Trophoblast cell (in vitro differentiated cells and primary cell): ENCODE measurements at regions not wholly inside any gene's neighbourhood (a gene's known extent, or its start where the extent isn't known, plus 50 kb on each side); places are given as distances from the start of the nearest gene placed in this dataset.
"Not testable (repeated sequence)": the region's sequence is repeated elsewhere in the genome, so short reads cannot be mapped to it uniquely, and the experiment has no call there.

Experiments used
- DNase-seq, 2 donors: peaks; one replicate each; pipeline ENCODE4 v3.0.0-alpha.2; 2016
- H2AFZ ChIP-seq: 2 replicates; pipeline ENCODE4 v1.6.1; 2013; ENCODE audit warnings: low read length, moderate library complexity, mild to moderate bottlenecking; ENCODE audit not compliant: insufficient read depth, poor library complexity
- H2AK5ac ChIP-seq: 2 replicates; pipeline ENCODE4 v1.6.1; 2013; ENCODE audit warnings: mild to moderate bottlenecking, low read length
- H2BK120ac ChIP-seq: 2 replicates; pipeline ENCODE4 v1.6.1; 2013; ENCODE audit warnings: low read length, mild to moderate bottlenecking, moderate library complexity; ENCODE audit not compliant: insufficient read depth, poor library complexity
- H2BK12ac ChIP-seq: 2 replicates; pipeline ENCODE4 v1.6.1; 2013; ENCODE audit warnings: mild to moderate bottlenecking, low read length, moderate library complexity
- H2BK5ac ChIP-seq: 2 replicates; pipeline ENCODE4 v1.6.1; 2013; ENCODE audit warnings: low read length, low read depth, moderate library complexity, mild to moderate bottlenecking; ENCODE audit not compliant: poor library complexity
- H3K14ac ChIP-seq: 2 replicates; pipeline ENCODE4 v1.6.1; 2013; ENCODE audit warnings: mild to moderate bottlenecking, low read length
- H3K18ac ChIP-seq: 2 replicates; pipeline ENCODE4 v1.6.1; 2013; ENCODE audit warnings: mild to moderate bottlenecking, low read length
- H3K23ac ChIP-seq: 2 replicates; pipeline ENCODE4 v1.6.1; 2013; ENCODE audit warnings: low read length
- H3K27ac ChIP-seq: 2 replicates; pipeline ENCODE4 v1.5.1; 2013; ENCODE audit warnings: low read depth, mild to moderate bottlenecking, inconsistent platforms, low read length, moderate library complexity
- H3K27me3 ChIP-seq: 2 replicates; pipeline ENCODE4 v1.6.1; 2013; ENCODE audit warnings: inconsistent platforms, mild to moderate bottlenecking, low read length, moderate library complexity; ENCODE audit not compliant: insufficient read depth
- H3K36me3 ChIP-seq, 2 experiments: 1 replicate in 1 of 2; 2 replicates in 1 of 2; pipeline ENCODE4 v1.6.1; 2013; ENCODE audit warnings: low read length in 2 of 2, mild to moderate bottlenecking in 2 of 2, moderate library complexity in 1 of 2; ENCODE audit not compliant: insufficient read depth in 2 of 2, control insufficient read depth in 1 of 2
- H3K4ac ChIP-seq: 2 replicates; pipeline ENCODE4 v1.6.1; 2013; ENCODE audit warnings: low read depth, mild to moderate bottlenecking, low read length, moderate library complexity
- H3K4me1 ChIP-seq, 2 experiments: 1 replicate in 1 of 2; 2 replicates in 1 of 2; pipeline ENCODE4 v1.6.1; 2013; ENCODE audit warnings: low read length in 2 of 2, mild to moderate bottlenecking in 2 of 2, moderate library complexity in 1 of 2; ENCODE audit not compliant: insufficient read depth in 2 of 2, control insufficient read depth in 1 of 2
- H3K4me2 ChIP-seq: 2 replicates; pipeline ENCODE4 v1.6.1; 2013; ENCODE audit warnings: inconsistent platforms, mild to moderate bottlenecking, low read length, moderate library complexity
- H3K4me3 ChIP-seq: 2 replicates; pipeline ENCODE4 v1.5.1; 2013; ENCODE audit warnings: mild to moderate bottlenecking, low read depth, low read length, inconsistent platforms
- H3K79me1 ChIP-seq: one replicate; pipeline ENCODE4 v1.6.1; 2013; ENCODE audit warnings: low read length
- H3K79me2 ChIP-seq: 2 replicates; pipeline ENCODE4 v1.6.1; 2013; ENCODE audit warnings: low read length, mild to moderate bottlenecking; ENCODE audit not compliant: control insufficient read depth, insufficient read depth, poor library complexity
- H3K9ac ChIP-seq: 2 replicates; pipeline ENCODE4 v1.6.1; 2013; ENCODE audit warnings: mild to moderate bottlenecking, low read length
- H3K9me3 ChIP-seq: 2 replicates; pipeline ENCODE4 v1.6.1; 2013; ENCODE audit warnings: low read depth, mild to moderate bottlenecking, control low read depth, inconsistent platforms, low read length; ENCODE audit not compliant: insufficient read depth
- H4K12ac ChIP-seq: 2 replicates; pipeline ENCODE4 v1.6.1; 2013; ENCODE audit warnings: low read depth, mild to moderate bottlenecking, low read length, moderate library complexity
- H4K8ac ChIP-seq: 2 replicates; pipeline ENCODE4 v1.6.1; 2013; ENCODE audit warnings: low read depth, mild to moderate bottlenecking, low read length, moderate library complexity
- H4K91ac ChIP-seq: one replicate; pipeline ENCODE4 v1.6.1; 2013; ENCODE audit warnings: low read depth, mild to moderate bottlenecking, low read length, moderate library complexity
- WGBS: extraction: QIAGEN DNeasy Blood & Tissue Kit; methylation state at CpG from one replicate; pipeline ENCODE4 v1.1.7; 2013; ENCODE audit warnings: missing lambda C conversion rate; ENCODE audit not compliant: insufficient read length, insufficient coverage; ENCODE audit errors: extremely low coverage; 5-methylcytosine and 5-hydroxymethylcytosine counted together

DNA sequence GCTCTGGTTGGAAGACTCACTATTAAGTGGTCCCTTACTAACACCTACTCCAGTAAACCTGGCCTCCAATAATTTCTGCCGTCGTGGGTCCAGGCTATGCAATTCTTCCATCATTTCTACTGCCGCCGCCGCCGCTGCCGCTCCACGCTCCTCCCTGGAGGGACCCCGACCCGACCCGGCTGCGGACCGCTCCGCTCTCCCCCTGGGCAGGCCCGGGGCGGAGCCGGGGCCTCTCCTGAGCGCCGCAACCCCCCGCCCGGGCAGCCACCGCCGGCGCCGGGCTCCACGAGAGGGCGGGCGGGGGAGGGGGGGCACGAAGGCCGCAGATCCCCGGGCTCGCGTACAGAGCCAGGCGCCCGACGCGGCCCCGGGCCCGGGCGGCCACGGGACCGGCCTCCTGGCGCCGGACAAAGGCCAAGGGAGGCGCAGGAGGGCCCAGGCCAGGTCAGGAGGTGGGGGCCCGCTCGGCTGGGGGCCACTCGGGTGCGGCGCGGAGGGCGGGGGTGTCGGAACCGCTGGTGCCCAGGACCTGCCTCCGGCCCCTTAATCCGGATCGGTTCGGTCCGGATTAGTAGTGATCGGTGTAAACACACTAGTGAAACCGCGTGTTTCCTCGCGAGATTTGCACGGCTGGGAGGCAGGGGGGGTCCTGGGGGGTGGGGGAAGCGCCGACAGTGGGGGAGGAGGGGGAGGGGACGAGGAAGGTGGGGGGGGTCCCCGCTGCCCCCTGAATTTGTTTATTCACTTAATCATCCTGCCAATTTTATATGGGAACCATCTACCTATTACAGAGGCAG, 215.1 kb upstream of the CCL2 start:
- H4K12ac ChIP-seq, H3K14ac ChIP-seq, H3K9me3 ChIP-seq, H2AFZ ChIP-seq, H3K4me1 ChIP-seq, H3K36me3 ChIP-seq, H3K4me3 ChIP-seq, H3K23ac ChIP-seq, H2BK5ac ChIP-seq, H2AK5ac ChIP-seq, DNase-seq, H2BK120ac ChIP-seq, H2BK12ac ChIP-seq, H3K18ac ChIP-seq, H3K79me2 ChIP-seq, H3K79me1 ChIP-seq, H3K9ac ChIP-seq, H4K8ac ChIP-seq, H3K27ac ChIP-seq, H3K4me2 ChIP-seq, H3K27me3 ChIP-seq, H4K91ac ChIP-seq, H3K4ac ChIP-seq: not testable (repeated sequence)
- no CpG with 5 or more reads among the region's 69 CpGs for WGBS

DNA sequence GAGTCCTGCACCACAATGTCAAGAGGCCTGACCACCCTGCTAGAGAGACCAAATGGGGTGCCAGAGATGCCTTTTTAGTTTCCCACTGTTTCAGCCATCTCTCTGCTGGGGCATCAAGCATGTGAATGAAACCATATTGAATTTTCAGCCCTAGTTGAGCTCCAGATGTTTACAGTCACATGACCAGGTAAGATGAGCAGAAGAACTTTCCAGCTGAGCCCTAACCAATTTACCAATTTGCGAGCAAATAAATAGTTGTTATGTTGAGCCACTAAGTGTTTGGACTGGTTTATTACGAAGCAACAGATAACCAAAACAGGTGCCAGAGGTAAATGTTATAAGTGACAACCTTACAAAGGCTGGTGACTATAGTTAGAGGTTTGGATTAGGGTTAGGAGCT, 209.1 kb upstream of the CCL2 start:
- no peaks in the 10 kb centered on the region for H3K27me3 ChIP-seq
- H3K4ac ChIP-seq: no peak overlapping the region
- H3K4me3 ChIP-seq: no peak overlapping the region
- no peak overlapping the region for H2AK5ac ChIP-seq
- H3K4me1 ChIP-seq: no peaks in the 10 kb centered on the region
- H2BK12ac ChIP-seq: no peak overlapping the region
- no peak for DNase-seq
- no peak overlapping the region for H3K14ac ChIP-seq
- no CpG with 5 or more reads among the region's 2 CpGs for WGBS
- no peak overlapping the region for H3K23ac ChIP-seq
- H3K9me3 ChIP-seq: peaks cover 1% of the 10 kb centered on the region
- no peak overlapping the region for H2BK5ac ChIP-seq
- no peak overlapping the region for H4K8ac ChIP-seq
- no peak overlapping the region for H3K18ac ChIP-seq
- no peaks in the 10 kb centered on the region for H3K36me3 ChIP-seq
- no peaks in the 10 kb centered on the region for H3K79me2 ChIP-seq
- H2AFZ ChIP-seq: no peak overlapping the region
- no peak overlapping the region for H4K12ac ChIP-seq
- no peak overlapping the region for H3K4me2 ChIP-seq
- no peak overlapping the region for H3K9ac ChIP-seq
- H3K79me1 ChIP-seq: no peaks in the 10 kb centered on the region
- H4K91ac ChIP-seq: no peak overlapping the region
- H3K27ac ChIP-seq: no peak overlapping the region
- no peak overlapping the region for H2BK120ac ChIP-seq

- no peak overlapping the region for H2AFZ ChIP-seq
- no peak overlapping the region for H4K12ac ChIP-seq
- H3K4me1 ChIP-seq: no peaks in the 10 kb centered on the region
- no peak overlapping the region for H4K8ac ChIP-seq
- no peak overlapping the region for H3K9ac ChIP-seq
- no peak overlapping the region for H3K27ac ChIP-seq
- no CpG with 5 or more reads among the region's 3 CpGs for WGBS
- H3K14ac ChIP-seq: no peak overlapping the region
- H3K27me3 ChIP-seq: no peaks in the 10 kb centered on the region
- H3K79me2 ChIP-seq: no peaks in the 10 kb centered on the region
- no peak for DNase-seq
- H3K4me3 ChIP-seq: no peak overlapping the region
- no peak overlapping the region for H3K4ac ChIP-seq
- no peak overlapping the region for H2BK120ac ChIP-seq
- no peaks in the 10 kb centered on the region for H3K36me3 ChIP-seq
- H2BK5ac ChIP-seq: no peak overlapping the region
- no peak overlapping the region for H3K4me2 ChIP-seq
- no peaks in the 10 kb centered on the region for H3K79me1 ChIP-seq
- no peak overlapping the region for H2BK12ac ChIP-seq
- H3K9me3 ChIP-seq: no peaks in the 10 kb centered on the region
- H4K91ac ChIP-seq: no peak overlapping the region
- H2AK5ac ChIP-seq: no peak overlapping the region
- no peak overlapping the region for H3K23ac ChIP-seq
- H3K18ac ChIP-seq: no peak overlapping the region
These were observed 204.0 kb upstream of the CCL2 start for GRCh38 chr17:34051046-34051445.

DNA sequence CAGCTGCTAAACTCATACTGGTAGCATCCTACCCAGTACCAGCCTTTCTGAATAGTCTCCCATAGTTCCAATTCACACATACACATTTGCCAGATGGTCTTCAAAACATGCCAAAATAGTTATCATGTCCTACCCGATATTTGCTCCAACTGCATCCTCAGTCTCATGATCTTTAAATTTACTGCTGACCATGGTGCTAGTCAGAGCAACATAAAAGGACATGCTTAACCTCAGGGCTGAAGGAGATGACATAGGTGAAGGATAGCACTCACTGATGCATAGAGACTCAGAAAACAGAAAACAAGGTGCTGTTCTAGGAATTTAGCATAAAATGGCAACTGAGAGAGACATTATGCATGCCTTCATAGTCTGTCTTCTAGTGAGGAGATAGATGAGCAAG, 200.6 kb upstream of the CCL2 start:
- Histone ChIP-seq H3K18ac (no peak overlapping the region), H3K4me3 (no peak overlapping the region), H3K14ac (no peak overlapping the region), H3K27ac (no peak overlapping the region), H3K4me2 (no peak overlapping the region), H3K79me2 (no peaks in the 10 kb centered on the region), H4K91ac (no peak overlapping the region), H3K4ac (no peak overlapping the region), H4K12ac (no peak overlapping the region), H3K9ac (no peak overlapping the region), H3K9me3 (no peaks in the 10 kb centered on the region), H3K79me1 (no peaks in the 10 kb centered on the region), H3K36me3 (no peaks in the 10 kb centered on the region), H3K23ac (no peak overlapping the region), H2AK5ac (no peak overlapping the region), H2BK5ac (no peak overlapping the region), H2AFZ (no peak overlapping the region), H3K27me3 (no peaks in the 10 kb centered on the region), H2BK120ac (no peak overlapping the region), H2BK12ac (no peak overlapping the region), H3K4me1 (no peaks in the 10 kb centered on the region), H4K8ac (no peak overlapping the region)
- DNase-seq: no peak
- WGBS: no CpG with 5 or more reads among the region's 1 CpG
